A549 (cell line): ENCODE measurements at regions not wholly inside any gene's neighbourhood (a gene's known extent, or its start where the extent isn't known, plus 50 kb on each side); places are given as distances from the start of the nearest gene placed in this dataset.

Experiments used
- CHD4 ChIP-seq: fragments of 200-600 bp; sonication (generic); IDR thresholded peaks from 2 replicates; pipeline ENCODE4 v1.6.1; 2016; ENCODE audit warnings: antibody characterized with exemption, mild to moderate bottlenecking, borderline replicate concordance
- EP300 ChIP-seq, 2 experiments: fragments of >200 bp; sonication (Bioruptor Twin); formaldehyde crosslinking; IDR thresholded peaks; 2 replicates in 1 of 2; 3 replicates in 1 of 2; pipeline ENCODE4 v1.6.1; 2016 to 2017
- GATA3 ChIP-seq: IDR thresholded peaks from 2 replicates; pipeline ENCODE4 v1.6.1; 2012; ENCODE audit warnings: borderline replicate concordance
- RARB ChIP-seq: fragments of 250-450 bp; sonication (Bioruptor Pico); IDR thresholded peaks from 2 replicates; pipeline ENCODE4 v1.8.0; 2021; ENCODE audit warnings: mild to moderate bottlenecking, moderate library complexity
- TF ChIP-seq, protein P1 (sequence below): IDR thresholded peaks from 2 replicates; pipeline ENCODE4 v1.6.1; 2012

- TF ChIP-seq CHD4 (no peak), GATA3 (no peak), RARB (CRISPR knock-in tag) (no peak), EP300 (IDR thresholded peaks at IDR 0.05) (no peak)
- TF ChIP-seq, protein P1, sequence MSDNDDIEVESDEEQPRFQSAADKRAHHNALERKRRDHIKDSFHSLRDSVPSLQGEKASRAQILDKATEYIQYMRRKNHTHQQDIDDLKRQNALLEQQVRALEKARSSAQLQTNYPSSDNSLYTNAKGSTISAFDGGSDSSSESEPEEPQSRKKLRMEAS = no peak
Observed at GRCh38 chr11:35892166-35892565, 51.7 kb upstream of the LDLRAD3 start.
